H9 (cell line): ENCODE measurements at regions not wholly inside any gene's neighbourhood (a gene's known extent, or its start where the extent isn't known, plus 50 kb on each side); places are given as distances from the start of the nearest gene placed in this dataset.

Experiments
- DNase-seq: peaks from one replicate; pipeline ENCODE4 v3.0.0-alpha.2; 2017
- H2AFZ ChIP-seq: one replicate; pipeline ENCODE4 v1.6.1; 2013; ENCODE audit warnings: mild to moderate bottlenecking, low read length, control low read depth, moderate library complexity
- H2AK5ac ChIP-seq: 2 replicates; pipeline ENCODE4 v1.6.1; 2013; ENCODE audit warnings: low read length, control low read depth, mixed read lengths; ENCODE audit not compliant: insufficient read length
- H2BK120ac ChIP-seq: one replicate; pipeline ENCODE4 v1.6.1; 2013; ENCODE audit warnings: low read depth, mild to moderate bottlenecking, low read length, control low read depth, inconsistent platforms; ENCODE audit not compliant: poor library complexity, severe bottlenecking
- H2BK12ac ChIP-seq: 2 replicates; pipeline ENCODE4 v1.6.1; 2013; ENCODE audit warnings: low read length, control low read depth, mixed read lengths, low read depth; ENCODE audit not compliant: insufficient read length
- H2BK15ac ChIP-seq: 2 replicates; pipeline ENCODE4 v1.6.1; 2013; ENCODE audit warnings: low read depth, low read length, control low read depth
- H2BK20ac ChIP-seq: one replicate; pipeline ENCODE4 v1.6.1; 2013; ENCODE audit warnings: low read depth, mild to moderate bottlenecking, low read length, control low read depth, inconsistent platforms; ENCODE audit not compliant: poor library complexity, severe bottlenecking
- H2BK5ac ChIP-seq: 2 replicates; pipeline ENCODE4 v1.6.1; 2013; ENCODE audit warnings: low read length, control low read depth, mixed read lengths; ENCODE audit not compliant: insufficient read length
- H3K14ac ChIP-seq: 2 replicates; pipeline ENCODE4 v1.6.1; 2013; ENCODE audit warnings: low read length, control low read depth; ENCODE audit not compliant: insufficient read depth
- H3K18ac ChIP-seq: 2 replicates; pipeline ENCODE4 v1.6.1; 2013; ENCODE audit warnings: low read depth, mild to moderate bottlenecking, mixed read lengths, low read length, control low read depth; ENCODE audit not compliant: insufficient read length
- H3K23ac ChIP-seq: 2 replicates; pipeline ENCODE4 v1.6.1; 2013; ENCODE audit warnings: low read length, control low read depth, mixed read lengths, low read depth; ENCODE audit not compliant: insufficient read length
- H3K23me2 ChIP-seq: 2 replicates; pipeline ENCODE4 v1.6.1; 2013; ENCODE audit warnings: low read depth, mild to moderate bottlenecking, mixed read lengths, low read length, control low read depth; ENCODE audit not compliant: insufficient read length, poor library complexity, severe bottlenecking
- H3K27ac ChIP-seq: 2 replicates; pipeline ENCODE4 v1.5.1; 2013; ENCODE audit warnings: low read length, control low read depth, mixed read lengths, low read depth; ENCODE audit not compliant: insufficient read length
- H3K27me3 ChIP-seq: 2 replicates; pipeline ENCODE4 v1.6.1; 2013; ENCODE audit warnings: low read length, control low read depth, inconsistent platforms; ENCODE audit not compliant: insufficient read depth
- H3K4ac ChIP-seq: 2 replicates; pipeline ENCODE4 v1.6.1; 2013; ENCODE audit warnings: low read depth, mild to moderate bottlenecking, control low read depth, inconsistent platforms, low read length, moderate library complexity
- H3K4me1 ChIP-seq: 2 replicates; pipeline ENCODE4 v1.6.1; 2013; ENCODE audit warnings: low read length, control low read depth, inconsistent platforms; ENCODE audit not compliant: insufficient read depth
- H3K4me2 ChIP-seq: 2 replicates; pipeline ENCODE4 v1.6.1; 2013; ENCODE audit warnings: low read length, control low read depth, mixed read lengths; ENCODE audit not compliant: insufficient read length, insufficient read depth
- H3K56ac ChIP-seq: 2 replicates; pipeline ENCODE4 v1.6.1; 2013; ENCODE audit warnings: low read depth, mild to moderate bottlenecking, mixed read lengths, low read length, control low read depth; ENCODE audit not compliant: insufficient read length
- H3K79me1 ChIP-seq: 2 replicates; pipeline ENCODE4 v1.6.1; 2013; ENCODE audit warnings: low read depth, mild to moderate bottlenecking, moderate library complexity, low read length, control low read depth, inconsistent platforms; ENCODE audit not compliant: insufficient read depth, poor library complexity, severe bottlenecking
- H3K79me2 ChIP-seq: 2 replicates; pipeline ENCODE4 v1.6.1; 2013; ENCODE audit warnings: low read length, control low read depth, inconsistent platforms; ENCODE audit not compliant: insufficient read depth
- H3K9ac ChIP-seq: 2 replicates; pipeline ENCODE4 v1.6.1; 2013; ENCODE audit warnings: low read length, control low read depth, mixed read lengths; ENCODE audit not compliant: insufficient read length; ENCODE audit errors: extremely low read depth
- H3K9me3 ChIP-seq: one replicate; pipeline ENCODE4 v1.6.1; 2013; ENCODE audit warnings: low read depth, low read length, inconsistent platforms; ENCODE audit not compliant: control insufficient read depth
- H3T11ph ChIP-seq: one replicate; pipeline ENCODE4 v1.6.1; 2013; ENCODE audit warnings: mild to moderate bottlenecking, low read length, control low read depth, inconsistent platforms
- H4K20me1 ChIP-seq: one replicate; pipeline ENCODE4 v1.6.1; 2013; ENCODE audit not compliant: control insufficient read depth, insufficient read length, insufficient read depth
- H4K5ac ChIP-seq: 2 replicates; pipeline ENCODE4 v1.6.1; 2013; ENCODE audit warnings: low read depth, mild to moderate bottlenecking, mixed read lengths, low read length, control low read depth; ENCODE audit not compliant: insufficient read length
- H4K8ac ChIP-seq: replicated peaks from 2 replicates; pipeline ENCODE4 v1.6.1; 2013; ENCODE audit warnings: low read length, control low read depth, mixed read lengths, low read depth; ENCODE audit not compliant: insufficient read length
- H4K91ac ChIP-seq: 2 replicates; pipeline ENCODE4 v1.6.1; 2013; ENCODE audit warnings: low read depth, mild to moderate bottlenecking, moderate library complexity, mixed read lengths, low read length, control low read depth; ENCODE audit not compliant: insufficient read length
- H3K27ac Mint-ChIP-seq, 3 experiments: 2 replicates in 2 of 3; 3 replicates in 1 of 3; pipeline ENCODE4 v1.8.0; 2020 to 2021; ENCODE audit warnings: mixed read lengths in 3 of 3, mild to moderate bottlenecking in 1 of 3, moderate library complexity in 1 of 3
- H3K27me3 Mint-ChIP-seq: 2 replicates; pipeline ENCODE4 v1.8.0; 2021; ENCODE audit warnings: low read depth, mild to moderate bottlenecking, moderate library complexity, mixed read lengths
- H3K36me3 Mint-ChIP-seq, 3 experiments: 2 replicates in 2 of 3; 3 replicates in 1 of 3; pipeline ENCODE4 v1.8.0; 2020 to 2021; ENCODE audit warnings: low read depth in 3 of 3, mixed read lengths in 3 of 3; ENCODE audit not compliant: insufficient read depth in 1 of 3
- H3K4me1 Mint-ChIP-seq, 2 experiments: 2 replicates each; pipeline ENCODE4 v1.8.0; 2020; ENCODE audit warnings: mixed read lengths in 2 of 2
- H3K4me3 Mint-ChIP-seq, 2 experiments: 2 replicates in 1 of 2; 3 replicates in 1 of 2; pipeline ENCODE4 v1.8.0; 2020 to 2021; ENCODE audit warnings: mild to moderate bottlenecking in 2 of 2, mixed read lengths in 2 of 2, moderate library complexity in 1 of 2
- H3K9me3 Mint-ChIP-seq, 2 experiments: 2 replicates in 1 of 2; 3 replicates in 1 of 2; pipeline ENCODE4 v1.8.0; 2020; ENCODE audit warnings: mild to moderate bottlenecking in 2 of 2, mixed read lengths in 2 of 2, moderate library complexity in 1 of 2
- WGBS: extraction: QIAGEN DNeasy Blood & Tissue Kit; methylation state at CpG from one replicate; pipeline ENCODE4 v1.1.7; 2013; ENCODE audit warnings: missing lambda C conversion rate, low lambda C conversion rate, mixed read lengths; ENCODE audit not compliant: insufficient read length; ENCODE audit errors: extremely low coverage; 5-methylcytosine and 5-hydroxymethylcytosine counted together
- TF ChIP-seq, protein P1 (sequence below): fragments of 200-600 bp; sonication (generic); conservative IDR thresholded peaks from 3 replicates; pipeline ENCODE4 v1.8.0; 2021; ENCODE audit warnings: antibody characterized with exemption, mild to moderate bottlenecking

DNA sequence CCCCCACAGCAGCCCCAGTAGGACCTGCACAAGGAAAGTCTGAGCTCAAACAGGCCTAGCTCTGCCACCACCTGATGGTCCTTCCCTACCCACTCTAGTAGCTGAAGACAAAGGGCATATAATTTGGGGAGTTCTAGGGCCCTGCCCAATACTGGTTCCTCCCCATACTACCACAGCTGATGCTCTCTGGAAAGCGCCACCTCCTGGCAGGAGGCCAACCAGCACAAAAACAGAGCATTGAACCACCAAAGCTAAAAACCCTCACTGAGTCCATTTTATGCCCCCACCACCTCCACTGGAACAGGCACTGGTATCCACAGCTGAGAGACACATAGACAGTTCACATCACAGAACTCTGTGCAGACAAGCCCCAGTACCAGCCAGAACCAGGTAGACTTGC is 1276.8 kb downstream of the OLFM4 start:
- no peaks in the 10 kb centered on the region for H3K27me3 Mint-ChIP-seq
- Histone ChIP-seq H2BK20ac (no peak overlapping the region), H3K9me3 (no peaks in the 10 kb centered on the region), H3K9ac (no peak overlapping the region), H3T11ph (no peak overlapping the region), H3K79me2 (peaks cover 7% of the 10 kb centered on the region; the same call in 1 of the 2 replicates), H3K27ac (no peak overlapping the region), H3K4ac (no peak overlapping the region), H2AK5ac (no peak overlapping the region), H2BK120ac (no peak overlapping the region), H3K56ac (no peak overlapping the region), H2AFZ (no peak overlapping the region), H3K79me1 (peaks cover 4% of the 10 kb centered on the region), H2BK15ac (no peak overlapping the region), H3K14ac (no peak overlapping the region), H4K5ac (no peak overlapping the region), H4K91ac (no peak overlapping the region), H2BK5ac (no peak overlapping the region), H3K23me2 (no peaks in the 10 kb centered on the region), H4K8ac (no peak overlapping the region), H2BK12ac (no peak overlapping the region), H3K18ac (no peak overlapping the region), H3K23ac (no peak overlapping the region), H3K4me1 (peaks cover 12% of the 10 kb centered on the region), H3K27me3 (no peaks in the 10 kb centered on the region), H4K20me1 (no peaks in the 10 kb centered on the region), H3K4me2 (no peak overlapping the region)
- WGBS = no CpG with 5 or more reads among the region's 1 CpG
- no peaks in the 10 kb centered on the region for H3K9me3 Mint-ChIP-seq
- peaks cover 2 to 26% (median 9%) of the 10 kb centered on the region in 3 experiments; a peak in 5 of 7 replicates for H3K36me3 Mint-ChIP-seq
- H3K4me3 Mint-ChIP-seq = no peak overlapping the region
- DNase-seq = peak; percentile 40
- TF ChIP-seq, protein P1, sequence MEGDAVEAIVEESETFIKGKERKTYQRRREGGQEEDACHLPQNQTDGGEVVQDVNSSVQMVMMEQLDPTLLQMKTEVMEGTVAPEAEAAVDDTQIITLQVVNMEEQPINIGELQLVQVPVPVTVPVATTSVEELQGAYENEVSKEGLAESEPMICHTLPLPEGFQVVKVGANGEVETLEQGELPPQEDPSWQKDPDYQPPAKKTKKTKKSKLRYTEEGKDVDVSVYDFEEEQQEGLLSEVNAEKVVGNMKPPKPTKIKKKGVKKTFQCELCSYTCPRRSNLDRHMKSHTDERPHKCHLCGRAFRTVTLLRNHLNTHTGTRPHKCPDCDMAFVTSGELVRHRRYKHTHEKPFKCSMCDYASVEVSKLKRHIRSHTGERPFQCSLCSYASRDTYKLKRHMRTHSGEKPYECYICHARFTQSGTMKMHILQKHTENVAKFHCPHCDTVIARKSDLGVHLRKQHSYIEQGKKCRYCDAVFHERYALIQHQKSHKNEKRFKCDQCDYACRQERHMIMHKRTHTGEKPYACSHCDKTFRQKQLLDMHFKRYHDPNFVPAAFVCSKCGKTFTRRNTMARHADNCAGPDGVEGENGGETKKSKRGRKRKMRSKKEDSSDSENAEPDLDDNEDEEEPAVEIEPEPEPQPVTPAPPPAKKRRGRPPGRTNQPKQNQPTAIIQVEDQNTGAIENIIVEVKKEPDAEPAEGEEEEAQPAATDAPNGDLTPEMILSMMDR = peak; percentile 61; the same call in 2 of the 3 replicates
- peaks cover 47 to 58% of the 10 kb centered on the region in 2 experiments for H3K4me1 Mint-ChIP-seq
- peak overlapping the region in 1 of 3 experiments; percentile 44; a peak in 3 of 7 replicates for H3K27ac Mint-ChIP-seq
